SK-N-DZ (cell line): ENCODE measurements at regions not wholly inside any gene's neighbourhood (a gene's known extent, or its start where the extent isn't known, plus 50 kb on each side); places are given as distances from the start of the nearest gene placed in this dataset.
"Not testable (repeated sequence)": the region's sequence is repeated elsewhere in the genome, so short reads cannot be mapped to it uniquely, and the experiment has no call there.

Experiments used
- DNase-seq: peaks from one replicate; pipeline ENCODE4 v3.0.0-alpha.2; 2015; ENCODE audit warnings: low spot score

DNA sequence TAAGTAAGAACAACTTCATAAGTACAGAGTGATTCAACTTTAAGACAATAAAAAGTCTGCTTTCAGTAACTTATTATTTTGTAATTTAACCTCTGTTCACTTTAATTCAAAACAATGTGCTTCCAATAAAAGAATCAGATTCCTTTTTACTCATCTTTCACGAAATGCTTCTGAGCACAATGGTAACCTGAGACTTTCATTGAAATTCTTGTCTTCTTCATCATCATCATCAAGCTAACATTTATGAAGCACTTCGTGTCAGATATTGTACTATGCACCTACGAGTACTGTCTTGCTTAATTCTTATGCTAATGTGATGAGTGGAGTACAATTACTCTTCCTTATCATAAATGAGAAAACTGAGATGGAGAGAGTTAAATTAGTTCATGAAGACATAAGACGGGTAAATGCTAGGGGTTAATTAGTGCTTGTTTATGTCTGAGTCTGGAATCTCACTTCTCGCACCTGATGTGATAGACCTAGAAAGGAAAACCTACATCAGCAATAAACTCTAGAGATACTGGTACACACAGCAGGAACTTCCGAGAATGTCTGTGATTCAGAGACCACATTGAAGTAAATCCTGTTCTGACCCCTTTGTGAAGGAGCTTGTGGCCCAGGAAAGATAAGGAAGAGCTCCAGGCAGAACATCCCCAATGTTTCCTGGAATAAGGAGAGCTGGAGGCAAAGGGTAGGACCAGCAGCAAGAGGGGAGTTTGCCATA is 227.6 kb upstream of the ETAA1 start:
- DNase-seq = no peak

DNA sequence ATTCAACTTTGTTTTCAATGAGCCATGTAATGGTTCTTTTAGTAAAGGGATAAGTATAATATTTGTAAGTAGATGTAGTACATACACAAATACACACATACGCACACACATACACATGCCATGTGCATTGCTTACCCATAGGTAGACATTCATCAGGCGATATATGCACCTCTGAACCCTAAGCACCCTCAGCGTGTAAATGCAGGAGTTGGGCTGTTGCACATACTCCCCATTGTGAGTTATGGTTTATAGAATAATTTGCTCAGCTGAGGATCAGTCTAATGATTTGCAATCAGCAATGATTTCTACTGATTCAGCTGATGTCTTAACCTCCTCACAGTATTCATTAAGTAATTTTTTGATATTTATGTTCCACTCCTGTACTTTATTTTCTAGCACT is 217.6 kb upstream of the ETAA1 start:
- no peak for DNase-seq

DNA sequence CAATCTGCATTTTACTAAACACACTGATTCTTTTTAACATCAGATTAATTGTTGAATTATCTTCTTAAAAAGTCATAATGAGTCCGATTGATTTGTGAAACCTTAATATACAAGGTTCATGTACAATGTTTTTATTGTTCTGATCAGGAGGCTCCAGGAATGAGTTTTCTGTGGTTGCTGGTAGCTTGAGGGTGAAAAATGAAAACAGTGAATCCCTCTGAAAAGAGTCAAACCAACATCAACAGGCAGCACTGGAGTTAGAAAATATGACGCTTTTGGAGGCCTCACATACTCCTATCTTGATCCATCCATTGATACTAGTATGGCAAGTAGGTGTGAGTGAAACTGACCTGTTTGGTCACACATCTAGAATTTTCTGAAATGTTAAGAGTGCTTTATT is 216.3 kb upstream of the ETAA1 start:
- DNase-seq = no peak

DNA sequence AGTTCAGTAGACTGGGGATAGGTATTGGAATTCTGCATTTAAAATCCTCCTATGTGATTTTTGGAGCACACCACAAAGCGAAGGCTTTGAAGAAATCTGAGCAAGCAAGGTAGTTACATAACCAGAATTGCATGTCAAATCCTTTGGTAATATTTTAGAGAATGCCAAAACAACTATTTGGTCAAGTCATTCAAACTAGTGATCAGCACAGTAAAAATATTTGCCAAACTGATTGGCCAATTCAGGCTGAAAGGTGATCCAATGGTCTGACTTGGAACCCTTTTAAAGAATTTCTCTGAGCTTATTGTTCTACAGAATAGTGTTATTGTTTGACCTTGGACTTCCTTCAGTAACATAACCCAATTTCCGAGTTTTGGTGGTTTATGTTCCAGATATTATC is 214.2 kb upstream of the ETAA1 start:
- no peak for DNase-seq

DNA sequence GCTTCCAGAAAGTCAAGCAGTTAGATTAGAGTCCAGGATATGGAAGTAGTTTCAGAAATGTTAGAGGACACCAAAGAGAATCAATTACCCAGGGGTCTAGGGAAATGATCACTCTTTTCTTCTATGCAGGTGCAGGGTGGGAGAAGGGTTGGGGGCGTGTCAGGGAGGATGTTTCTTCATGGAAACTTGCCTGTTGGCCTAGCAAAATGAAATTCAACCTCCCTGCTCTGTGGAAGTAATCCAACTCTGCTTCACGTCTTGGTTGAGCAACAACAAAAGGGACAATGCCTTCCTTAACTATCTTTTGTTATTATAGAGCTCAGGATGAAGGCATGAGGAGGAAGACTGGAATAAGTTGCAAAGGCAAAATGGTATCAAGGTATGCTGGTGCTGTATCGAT is 210.8 kb upstream of the ETAA1 start:
- DNase-seq = no peak

DNA sequence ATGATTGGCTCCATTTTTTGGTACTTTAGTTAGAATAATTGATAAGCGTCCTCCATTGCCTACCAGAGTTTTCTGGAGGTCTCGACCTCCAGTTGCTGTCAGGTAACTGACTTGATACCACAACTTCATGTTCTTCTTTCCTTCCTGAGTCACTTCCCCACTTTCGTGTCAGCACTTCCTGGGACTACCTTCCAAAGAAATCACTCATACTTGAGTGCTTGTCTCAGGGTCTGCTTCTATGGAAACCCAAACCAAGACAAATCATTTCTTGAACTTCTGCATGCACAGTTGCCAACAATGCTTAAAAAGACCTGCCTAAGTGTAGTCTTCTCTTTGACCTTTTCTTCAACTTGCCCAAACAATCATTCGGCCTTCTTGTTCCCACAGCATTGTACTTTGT is 210.3 kb upstream of the ETAA1 start:
- no peak for DNase-seq

DNA sequence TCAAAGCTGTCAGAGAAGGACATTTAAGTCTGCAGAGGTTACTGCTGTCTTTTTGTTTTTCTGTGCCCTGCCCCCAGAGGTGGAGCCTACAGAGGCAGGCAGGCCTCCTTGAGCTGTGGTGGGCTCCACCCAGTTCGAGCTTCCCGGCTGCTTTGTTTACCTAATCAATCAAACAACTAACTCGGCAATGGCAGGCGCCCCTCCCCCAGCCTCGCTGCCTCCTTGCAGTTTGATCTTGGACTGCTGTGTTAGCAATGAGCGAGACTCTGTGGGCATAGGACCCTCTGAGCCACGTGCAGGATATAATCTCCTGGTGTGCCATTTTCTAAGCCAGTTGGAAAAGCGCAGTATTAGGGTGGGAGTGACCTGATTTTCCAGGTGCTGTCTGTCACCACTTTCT is 201.8 kb upstream of the ETAA1 start:
- not testable (repeated sequence) for DNase-seq

DNA sequence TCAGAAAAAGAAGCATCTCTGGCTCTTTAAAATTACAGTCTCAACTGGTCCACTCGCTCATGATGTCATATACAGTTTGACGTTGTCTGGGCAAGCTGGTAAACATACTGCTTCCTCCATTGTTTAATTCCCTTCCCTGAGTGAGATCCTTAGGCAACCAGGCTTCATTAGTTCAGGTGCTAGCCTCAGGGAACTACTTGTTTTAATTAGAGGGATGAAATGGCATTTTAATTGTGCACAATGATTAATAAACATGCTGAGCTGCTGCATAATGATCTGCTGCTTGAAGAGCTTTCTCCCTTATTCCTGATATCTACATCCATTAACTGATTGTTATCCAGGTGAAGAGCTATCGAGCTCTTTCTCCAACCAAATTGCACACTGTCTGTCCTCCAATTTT is 195.6 kb upstream of the ETAA1 start:
- no peak for DNase-seq

DNA sequence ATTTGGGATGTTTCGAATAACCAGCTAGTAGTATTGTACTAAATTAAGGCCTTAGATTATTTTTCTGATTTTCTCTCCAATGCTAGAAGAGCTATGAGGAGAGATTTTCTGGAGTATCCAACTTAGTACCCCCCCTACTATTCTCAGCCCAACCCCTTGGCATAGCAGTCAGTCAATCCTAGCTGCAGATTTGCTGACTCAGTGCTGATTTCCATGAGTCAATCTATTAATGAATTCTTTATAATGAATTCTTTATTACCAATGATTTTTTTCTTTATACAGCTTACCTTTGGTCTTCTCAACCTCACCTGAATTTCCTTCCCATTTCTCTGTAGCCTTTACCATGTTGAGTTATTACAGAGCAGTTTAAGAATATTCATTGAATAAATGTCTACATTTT is 192.8 kb upstream of the ETAA1 start:
- DNase-seq = no peak

DNA sequence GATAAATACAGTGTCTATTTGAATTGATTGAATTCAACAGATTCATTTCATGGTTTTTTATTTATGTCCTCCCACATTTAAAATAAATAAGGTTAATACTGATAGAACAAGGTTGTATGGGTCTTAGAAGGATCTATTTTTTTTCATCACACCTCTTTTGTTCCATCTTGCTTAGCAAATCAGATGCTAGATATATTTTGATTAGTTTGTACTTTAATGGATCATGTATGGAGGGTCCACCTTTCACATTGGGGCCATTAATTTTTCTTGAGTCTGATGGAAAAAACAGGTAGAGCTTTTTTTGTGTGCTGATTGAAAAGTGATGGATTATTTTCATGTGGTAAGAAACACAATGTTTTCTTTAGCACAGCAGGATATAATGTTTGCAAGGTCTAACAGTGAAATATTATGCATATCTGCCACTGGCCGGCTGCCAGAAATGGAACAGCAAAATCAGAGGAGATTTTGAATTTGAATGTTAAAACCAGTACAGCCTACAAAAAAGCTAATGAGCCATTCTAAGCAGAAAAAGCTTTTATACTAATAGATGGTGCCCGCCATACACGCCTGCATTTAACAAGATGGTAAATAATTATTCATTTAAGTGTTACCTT is 188.1 kb upstream of the ETAA1 start:
- DNase-seq = no peak

DNA sequence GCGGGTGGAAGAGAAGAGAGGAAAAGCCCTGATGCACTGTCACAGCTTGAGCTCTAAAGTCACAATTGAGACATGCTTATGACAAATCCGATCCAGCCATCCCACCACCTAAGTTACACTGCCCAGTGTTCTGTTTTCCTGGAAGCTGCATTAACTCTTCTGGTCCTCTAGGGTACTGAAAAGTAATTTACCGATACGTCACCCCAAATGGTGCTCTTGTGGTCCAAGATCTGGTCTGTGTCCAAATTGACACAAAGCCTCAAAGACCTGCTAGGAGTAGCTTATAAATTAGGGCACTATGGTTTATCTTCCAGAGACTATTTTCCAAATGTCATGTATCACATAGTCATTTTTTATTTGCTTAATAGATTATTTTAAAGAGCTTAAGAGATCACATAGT is 186.7 kb upstream of the ETAA1 start:
- DNase-seq = peak; percentile 50

DNA sequence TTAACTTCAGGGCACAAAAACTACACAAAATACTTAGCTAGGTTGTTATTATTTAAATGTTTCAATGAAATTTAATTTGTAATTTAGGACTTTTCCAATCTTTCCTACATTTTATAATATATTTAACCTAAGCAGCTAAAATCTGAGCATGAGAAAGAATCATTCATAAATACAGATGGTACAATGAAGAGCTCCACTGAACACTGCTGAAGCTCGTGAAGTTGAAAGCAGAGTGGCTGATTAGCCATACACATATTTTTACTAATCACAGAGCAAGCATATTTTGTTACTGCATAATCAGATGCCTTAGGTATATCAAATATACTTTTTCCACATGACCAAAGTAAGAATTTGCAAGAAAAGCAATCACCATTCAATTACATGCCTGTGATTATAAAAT is 184.9 kb upstream of the ETAA1 start:
- no peak for DNase-seq

DNA sequence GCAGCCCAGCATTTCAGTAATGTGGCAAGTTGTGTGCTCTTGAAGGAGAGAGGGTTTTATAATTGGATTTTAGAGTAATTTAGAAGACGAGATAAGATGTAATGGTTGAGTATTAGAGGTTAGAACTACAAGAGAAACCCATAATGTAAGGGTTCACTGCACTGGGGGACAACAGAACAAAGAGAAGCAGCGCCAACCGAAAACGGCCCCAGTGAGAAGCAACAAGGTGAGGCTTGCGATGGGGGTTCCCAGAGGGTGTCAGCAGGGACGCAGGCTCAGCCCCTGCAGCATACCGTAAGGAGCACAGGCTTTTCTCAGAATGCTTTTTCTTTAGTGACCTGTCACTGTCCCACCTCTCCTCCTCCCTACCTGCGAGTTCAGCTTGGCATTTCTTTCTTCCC is 183.9 kb upstream of the ETAA1 start:
- peak; percentile 95 for DNase-seq

DNA sequence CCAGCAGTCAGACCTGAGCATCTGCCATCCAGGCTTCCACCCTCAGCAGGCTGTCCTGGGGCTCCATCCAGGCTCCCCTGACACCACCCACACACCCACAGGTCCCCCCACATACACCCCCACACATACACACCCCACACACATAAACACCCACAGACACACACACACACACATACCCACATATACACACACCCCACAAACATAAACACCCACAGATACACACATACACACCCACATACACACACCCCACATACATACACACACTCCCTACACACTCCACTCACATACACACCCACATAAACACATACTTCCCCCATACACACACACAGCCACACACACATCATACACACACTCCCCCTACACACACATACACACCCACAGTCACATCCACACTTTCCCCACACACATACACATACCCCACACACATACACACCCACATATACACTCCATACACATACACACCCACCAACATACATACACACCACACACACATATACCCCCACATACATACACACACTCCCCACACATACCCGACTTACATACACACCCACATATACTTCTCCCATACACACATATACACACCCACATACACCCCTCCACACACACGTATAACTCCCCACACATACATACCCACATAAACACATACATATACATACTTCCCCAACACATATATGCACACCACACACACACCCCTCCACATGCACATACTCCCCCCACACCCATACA is 183.3 kb upstream of the ETAA1 start:
- no peak for DNase-seq

DNA sequence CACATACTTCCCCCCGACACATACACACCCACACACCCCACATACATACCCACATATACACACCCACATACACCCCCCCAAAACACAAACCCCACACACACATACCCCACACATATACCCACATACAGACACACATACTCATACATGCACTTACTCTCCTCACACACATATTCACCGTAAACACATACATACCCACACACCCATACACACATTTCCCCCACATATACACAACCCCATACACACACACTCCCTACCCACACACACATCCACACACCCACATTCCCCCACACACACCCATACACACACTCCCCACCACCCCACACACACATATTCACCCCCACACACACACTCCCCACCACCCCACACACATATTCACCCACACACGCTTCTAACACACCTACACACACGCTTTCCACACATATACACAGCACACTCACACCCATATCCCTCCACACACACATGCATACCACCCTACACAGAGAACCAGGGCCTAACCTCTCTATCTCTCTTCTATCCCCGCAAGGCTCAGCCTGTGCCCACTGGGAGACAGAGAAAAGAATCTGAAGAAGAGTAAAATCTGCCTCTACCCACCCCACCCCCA is 182.4 kb upstream of the ETAA1 start:
- DNase-seq = no peak

DNA sequence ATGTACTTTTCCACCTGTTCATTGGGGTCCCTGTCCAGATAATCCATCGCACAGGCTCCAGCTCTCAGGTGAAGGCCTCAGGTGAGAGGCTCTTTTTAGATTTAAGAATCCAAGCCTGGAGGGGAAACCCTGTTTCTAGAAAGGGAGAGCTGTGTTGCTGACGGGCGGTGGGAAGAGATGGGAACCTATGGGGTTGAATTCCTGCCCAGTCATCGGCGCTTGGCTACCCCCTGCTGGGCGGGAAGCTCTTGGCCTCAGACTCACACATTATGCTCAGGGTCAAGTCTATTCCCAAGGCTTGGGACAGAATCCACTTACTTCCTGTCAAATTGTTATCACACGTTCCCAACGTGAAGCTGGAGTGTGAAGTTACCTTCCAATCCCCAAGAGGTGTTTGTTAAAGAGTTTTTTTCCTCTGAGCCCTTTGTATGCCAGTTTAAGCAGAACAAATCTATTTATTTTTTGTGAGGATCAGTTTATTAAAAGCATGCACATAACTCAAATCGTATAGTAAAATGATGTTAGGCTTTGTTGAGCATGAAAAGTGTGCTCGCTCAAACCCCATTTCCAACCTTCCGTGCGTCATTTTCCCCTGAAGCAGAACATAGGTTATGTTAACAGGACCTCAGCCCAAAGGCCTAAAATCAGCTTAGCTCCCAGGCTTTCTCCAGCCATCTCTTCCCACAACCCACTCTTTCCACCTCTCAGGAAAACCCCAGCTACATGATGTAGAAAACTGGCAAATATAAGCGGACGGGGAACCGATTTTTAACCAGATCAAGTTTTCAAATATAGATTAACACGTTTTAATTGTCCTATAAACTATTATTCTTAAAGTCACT is 181.7 kb upstream of the ETAA1 start:
- DNase-seq = peak; percentile 86

DNA sequence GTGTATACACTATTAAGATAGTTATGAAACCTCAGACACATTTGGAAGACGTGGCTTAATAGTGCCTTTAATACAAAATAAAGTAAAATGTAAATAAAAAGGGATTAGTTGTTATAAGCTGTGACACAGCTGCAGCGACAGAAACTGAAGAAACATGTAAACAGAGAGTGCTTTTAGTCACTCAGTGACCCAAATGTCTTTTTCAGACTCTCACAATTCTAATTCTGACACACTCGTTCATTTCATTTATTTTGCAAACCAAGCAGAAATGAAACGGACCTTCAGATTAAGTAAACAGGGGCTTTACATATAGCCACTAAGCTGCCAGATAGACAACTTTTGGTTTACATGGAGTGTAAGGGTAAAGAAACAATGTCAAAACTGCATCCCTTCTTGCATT is 181.0 kb upstream of the ETAA1 start:
- DNase-seq = no peak

DNA sequence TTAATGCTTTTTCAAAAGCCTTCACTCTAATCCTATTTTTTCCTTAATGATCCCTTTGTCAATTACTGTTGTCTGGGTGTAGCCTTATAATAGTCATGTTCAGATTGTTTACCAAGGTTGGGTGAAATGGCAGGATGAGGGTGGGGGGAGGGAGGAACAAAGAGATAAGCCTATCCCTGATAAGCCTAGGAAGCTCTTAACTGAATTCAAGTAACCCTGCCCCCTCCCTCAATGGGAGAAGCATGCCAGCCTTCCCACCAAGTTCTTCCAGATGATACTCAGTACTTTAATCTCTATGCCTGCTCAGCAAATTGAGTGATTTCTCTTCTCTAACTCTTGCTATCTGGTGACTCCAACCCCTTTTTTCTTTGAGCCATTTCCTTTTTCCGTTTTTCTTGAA is 180.3 kb upstream of the ETAA1 start:
- DNase-seq = peak; percentile 29

DNA sequence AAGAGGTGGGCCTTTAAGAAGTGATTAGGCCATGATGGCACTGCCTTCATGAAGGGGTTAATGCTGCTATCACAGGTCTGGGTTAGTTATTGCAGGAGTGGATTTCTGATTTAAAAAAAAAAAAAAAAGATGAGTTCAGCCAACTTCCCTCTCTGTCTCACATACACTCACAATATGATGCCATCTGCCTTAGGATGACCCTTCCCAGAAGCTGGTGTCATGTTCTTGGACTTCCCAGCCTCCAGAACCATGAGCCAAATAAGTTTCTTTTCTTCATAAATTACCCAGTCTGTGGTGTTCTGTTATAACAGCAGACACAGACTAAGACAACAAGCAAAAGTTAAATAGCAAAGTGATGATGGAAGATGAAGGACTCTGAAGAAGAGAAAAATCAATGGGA is 179.7 kb upstream of the ETAA1 start:
- DNase-seq = no peak

DNA sequence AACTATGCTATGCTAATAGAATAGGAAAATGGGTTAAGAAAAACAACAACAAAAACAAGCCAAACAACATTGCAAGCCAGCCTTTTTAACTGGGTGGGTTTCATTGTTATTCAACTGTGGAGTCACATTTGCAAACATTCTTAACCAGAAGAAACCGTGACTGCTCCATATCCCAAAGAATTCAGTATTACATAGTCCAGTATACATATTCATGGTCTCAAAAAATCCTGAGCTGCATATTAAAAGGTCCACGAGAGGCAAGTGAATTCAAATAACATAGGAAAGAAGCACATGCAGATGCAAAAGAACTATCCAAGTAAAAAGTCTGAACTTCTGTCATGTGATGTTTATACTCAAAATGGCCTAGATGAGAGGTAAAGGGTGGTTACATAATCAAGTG is 179.1 kb upstream of the ETAA1 start:
- no peak for DNase-seq

DNA sequence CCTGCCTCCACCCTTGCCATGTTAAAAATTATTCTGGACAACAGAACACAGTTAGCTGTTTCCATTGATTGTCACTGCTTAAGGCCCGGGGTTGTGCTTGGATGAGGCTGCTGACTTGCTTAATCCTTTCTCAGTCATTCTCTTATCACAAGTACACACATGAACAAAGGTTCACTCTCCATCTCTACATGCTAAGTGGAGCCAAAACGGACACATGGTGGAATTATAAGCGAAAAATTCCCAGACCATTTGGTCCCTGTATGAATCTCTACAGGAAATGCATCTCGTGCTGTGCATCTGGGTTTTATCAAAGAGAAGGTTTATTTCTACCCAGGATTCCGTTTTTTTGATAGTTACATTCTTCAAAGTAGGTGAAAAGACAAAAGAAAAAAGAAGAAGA is 177.5 kb upstream of the ETAA1 start:
- DNase-seq = no peak

DNA sequence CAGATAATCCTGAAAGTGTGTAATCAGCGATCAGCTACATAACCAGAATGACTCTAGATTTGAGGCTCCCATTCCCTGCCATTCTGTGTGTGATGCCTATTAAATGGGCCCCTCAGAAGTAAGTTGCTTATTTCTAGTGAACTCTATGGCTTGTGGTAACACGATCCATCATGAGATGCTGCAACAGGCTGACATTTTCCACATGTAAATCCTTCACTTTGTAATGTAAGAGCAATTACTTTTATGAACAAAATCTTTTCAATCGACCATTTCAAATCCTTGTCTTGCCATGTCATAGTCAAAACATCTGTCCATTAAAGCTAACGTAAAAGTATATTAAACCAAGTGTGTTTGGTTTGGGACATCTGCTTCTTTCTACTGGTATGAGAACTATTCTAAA is 175.9 kb upstream of the ETAA1 start:
- no peak for DNase-seq
